Activated CD4-positive, alpha-beta T cell treated with anti-CD3 and anti-CD28 coated beads, Interleukin-2, amount 10 ng/mL, durations not matched to agents 24 days and 14 days (primary cell): ENCODE measurements at regions not wholly inside any gene's neighbourhood (a gene's known extent, or its start where the extent isn't known, plus 50 kb on each side); places are given as distances from the start of the nearest gene placed in this dataset.
"Not testable (repeated sequence)": the region's sequence is repeated elsewhere in the genome, so short reads cannot be mapped to it uniquely, and the experiment has no call there.

ENCODE experiments used
- DNase-seq: peaks from one replicate; pipeline ENCODE4 v3.0.0; 2022
- H3K27ac Mint-ChIP-seq: one replicate; pipeline ENCODE4 v1.8.0; 2022; ENCODE audit warnings: mild to moderate bottlenecking, mixed read lengths
- H3K27me3 Mint-ChIP-seq: one replicate; pipeline ENCODE4 v1.8.0; 2022; ENCODE audit warnings: mixed read lengths
- H3K36me3 Mint-ChIP-seq: one replicate; pipeline ENCODE4 v1.8.0; 2022; ENCODE audit warnings: low read depth, mild to moderate bottlenecking, mixed read lengths
- H3K4me1 Mint-ChIP-seq: one replicate; pipeline ENCODE4 v1.8.0; 2021; ENCODE audit warnings: mixed read lengths
- H3K4me3 Mint-ChIP-seq: one replicate; pipeline ENCODE4 v1.8.0; 2022; ENCODE audit warnings: mild to moderate bottlenecking, moderate library complexity, mixed read lengths
- H3K9me3 Mint-ChIP-seq: one replicate; pipeline ENCODE4 v1.8.0; 2021; ENCODE audit warnings: mixed read lengths
- intact Hi-C: fragments of 100-400 bp; cut with micrococcal nuclease; formaldehyde crosslinking; loops from one replicate; pipeline ENCODE4 v1.15.1; 2023

DNA sequence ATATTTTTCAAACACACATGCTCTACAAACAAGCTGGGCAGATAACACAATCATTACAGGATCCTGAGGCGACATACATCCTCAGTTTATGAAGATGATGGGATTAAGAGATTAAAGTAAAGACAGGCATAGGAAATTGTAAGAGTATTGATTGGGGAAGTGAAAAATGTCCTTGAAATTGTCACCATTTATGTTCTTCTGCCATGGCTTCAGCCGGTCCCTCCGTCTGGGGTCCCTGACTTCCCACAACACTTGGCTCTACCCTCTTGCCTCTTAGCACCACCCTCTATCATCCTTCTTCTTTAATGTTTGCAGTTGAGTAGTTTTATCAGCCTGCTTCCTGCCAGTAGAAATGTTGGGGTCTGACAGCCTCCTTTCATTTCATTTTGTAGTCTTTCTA lies 244.4 kb downstream of the DAD1 start:
- no peaks in the 10 kb centered on the region for H3K4me1 Mint-ChIP-seq
- DNase-seq = no peak
- H3K9me3 Mint-ChIP-seq = no peaks in the 10 kb centered on the region
- no peak overlapping the region for H3K4me3 Mint-ChIP-seq
- no peaks in the 10 kb centered on the region for H3K27me3 Mint-ChIP-seq
- no peaks in the 10 kb centered on the region for H3K36me3 Mint-ChIP-seq
- H3K27ac Mint-ChIP-seq = no peak overlapping the region
- intact Hi-C loops = no loop called here

GRCh38 chr14:22344209-22344608 lies 244.8 kb downstream of the DAD1 start:
- H3K4me1 Mint-ChIP-seq, H3K27me3 Mint-ChIP-seq, H3K27ac Mint-ChIP-seq, intact Hi-C loops, DNase-seq, H3K36me3 Mint-ChIP-seq, H3K4me3 Mint-ChIP-seq, H3K9me3 Mint-ChIP-seq: not testable (repeated sequence)

- Mint-ChIP-seq H3K9me3 (no peaks in the 10 kb centered on the region), H3K36me3 (no peaks in the 10 kb centered on the region), H3K27me3 (no peaks in the 10 kb centered on the region), H3K4me3 (no peak overlapping the region), H3K27ac (no peak overlapping the region), H3K4me1 (no peaks in the 10 kb centered on the region)
- DNase-seq = no peak
- intact Hi-C loops = no loop called here
Measured at GRCh38 chr14:22341049-22341448, 248.0 kb downstream of the DAD1 start.

DNA sequence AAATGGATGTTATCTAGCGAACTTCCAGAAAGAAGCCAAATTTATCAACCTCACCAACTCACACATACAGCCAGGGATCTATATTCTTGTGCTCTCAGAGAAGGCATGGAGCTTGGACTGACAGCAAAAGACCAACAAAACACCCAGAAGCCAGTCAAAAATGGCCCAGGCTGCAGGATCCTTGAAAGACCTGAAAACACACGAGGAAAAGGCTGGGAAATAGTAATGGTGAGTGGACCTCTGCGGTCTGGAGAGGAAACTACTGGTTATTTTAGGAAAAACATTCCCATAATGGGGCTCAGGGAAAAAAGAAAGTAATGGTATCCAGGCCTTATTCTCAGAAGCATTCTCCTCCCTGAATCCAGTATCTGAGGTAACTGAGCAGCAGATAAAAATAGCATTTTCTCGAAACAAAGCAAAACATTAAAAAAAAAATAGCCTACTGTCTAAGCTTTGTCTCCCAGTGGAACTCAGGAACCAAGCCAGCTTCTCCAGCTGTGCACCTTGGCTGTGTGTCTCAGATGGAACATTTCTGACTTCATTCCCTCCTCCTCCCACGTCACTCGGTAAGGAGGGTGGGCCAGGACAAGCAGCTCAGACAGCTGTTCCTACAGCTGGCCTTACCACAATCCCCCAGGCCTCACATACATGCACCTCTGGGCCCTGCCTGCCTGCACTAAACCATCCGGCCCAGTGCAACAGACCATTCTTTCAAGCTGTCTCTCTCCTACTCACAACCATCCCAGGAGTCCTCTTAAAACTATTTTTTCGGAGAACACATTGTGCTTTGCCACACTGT lies 249.9 kb downstream of the DAD1 start:
- H3K9me3 Mint-ChIP-seq = no peaks in the 10 kb centered on the region
- H3K4me3 Mint-ChIP-seq = no peak overlapping the region
- H3K27ac Mint-ChIP-seq = no peak overlapping the region
- no peaks in the 10 kb centered on the region for H3K36me3 Mint-ChIP-seq
- DNase-seq = no peak
- intact Hi-C loops = no loop called here
- H3K27me3 Mint-ChIP-seq = no peaks in the 10 kb centered on the region
- H3K4me1 Mint-ChIP-seq = no peaks in the 10 kb centered on the region

DNA sequence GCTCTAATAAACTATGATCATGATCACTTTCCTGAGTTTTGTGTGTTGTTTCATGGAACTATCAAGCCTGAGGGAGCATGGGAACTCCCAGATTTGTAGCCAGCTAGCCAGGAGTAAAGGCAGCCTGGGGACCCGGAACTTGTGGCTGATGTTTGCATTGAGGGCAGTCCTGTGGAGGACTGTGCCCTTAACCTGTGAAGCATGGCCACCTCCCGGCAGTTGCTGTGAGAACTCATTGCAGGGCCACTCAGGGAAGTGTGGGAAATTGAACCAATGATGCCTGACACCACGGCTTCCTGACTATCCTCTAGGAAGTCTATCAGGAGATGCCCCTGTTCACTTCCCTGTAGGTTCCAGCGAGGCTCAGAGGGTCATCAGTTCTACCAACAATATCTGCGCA lies 250.6 kb downstream of the DAD1 start:
- no peaks in the 10 kb centered on the region for H3K36me3 Mint-ChIP-seq
- intact Hi-C loops = no loop called here
- H3K27ac Mint-ChIP-seq = no peak overlapping the region
- H3K9me3 Mint-ChIP-seq = no peaks in the 10 kb centered on the region
- no peaks in the 10 kb centered on the region for H3K27me3 Mint-ChIP-seq
- H3K4me3 Mint-ChIP-seq = no peak overlapping the region
- no peak for DNase-seq
- H3K4me1 Mint-ChIP-seq = no peaks in the 10 kb centered on the region

DNA sequence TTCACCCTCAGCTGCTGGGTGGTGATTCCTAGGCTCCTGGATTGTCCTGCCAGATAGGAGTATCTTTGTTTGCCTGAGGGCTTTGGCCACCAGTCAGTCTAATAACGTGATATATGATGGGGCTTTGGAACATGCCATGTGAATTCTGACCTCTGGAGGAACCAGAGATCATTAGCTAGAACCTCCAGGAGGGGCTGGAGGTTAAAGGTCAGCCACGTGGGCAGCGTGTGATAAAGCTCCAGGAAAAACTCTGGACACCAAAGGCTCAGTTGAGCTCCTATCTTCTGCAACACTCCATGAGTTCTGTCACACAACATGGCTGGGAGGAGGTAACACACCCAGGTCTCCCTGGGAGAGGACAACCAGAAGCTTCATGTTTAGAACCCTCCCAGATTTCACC lies 251.1 kb downstream of the DAD1 start:
- Mint-ChIP-seq H3K4me3 (no peak overlapping the region), H3K27me3 (no peaks in the 10 kb centered on the region), H3K36me3 (no peaks in the 10 kb centered on the region), H3K4me1 (no peaks in the 10 kb centered on the region), H3K27ac (no peak overlapping the region), H3K9me3 (no peaks in the 10 kb centered on the region)
- DNase-seq = no peak
- intact Hi-C loops = no loop called here

DNA sequence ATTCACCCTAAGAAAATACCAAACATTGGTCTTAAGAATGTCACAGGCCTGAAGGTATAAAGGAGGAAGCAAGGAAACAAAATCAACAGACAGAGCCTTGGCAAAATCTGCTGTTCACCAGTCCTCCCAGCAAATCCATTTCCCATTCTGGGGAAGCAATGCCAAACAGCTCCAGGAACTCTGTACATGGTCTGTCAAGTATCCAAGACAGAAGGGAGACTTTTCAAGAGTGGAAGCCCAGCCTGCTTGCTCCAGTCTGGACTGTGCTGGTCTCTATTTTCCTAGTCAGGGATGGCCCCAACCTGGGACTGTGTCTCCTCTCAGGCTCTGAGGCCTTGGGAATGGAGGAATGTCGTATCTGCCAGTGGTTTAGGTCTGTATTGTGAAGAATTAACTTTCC lies 251.5 kb downstream of the DAD1 start:
- Mint-ChIP-seq H3K4me1 (no peaks in the 10 kb centered on the region), H3K27me3 (no peaks in the 10 kb centered on the region), H3K27ac (no peak overlapping the region), H3K9me3 (no peaks in the 10 kb centered on the region), H3K36me3 (no peaks in the 10 kb centered on the region), H3K4me3 (no peak overlapping the region)
- no peak for DNase-seq
- intact Hi-C loops = no loop called here

GRCh38 chr14:22336031-22336430 lies 253.0 kb downstream of the DAD1 start:
- H3K4me1 Mint-ChIP-seq = no peaks in the 10 kb centered on the region
- H3K9me3 Mint-ChIP-seq = no peaks in the 10 kb centered on the region
- no peaks in the 10 kb centered on the region for H3K27me3 Mint-ChIP-seq
- intact Hi-C loops = no loop called here
- no peaks in the 10 kb centered on the region for H3K36me3 Mint-ChIP-seq
- DNase-seq = no peak
- no peak overlapping the region for H3K4me3 Mint-ChIP-seq
- no peak overlapping the region for H3K27ac Mint-ChIP-seq

DNA sequence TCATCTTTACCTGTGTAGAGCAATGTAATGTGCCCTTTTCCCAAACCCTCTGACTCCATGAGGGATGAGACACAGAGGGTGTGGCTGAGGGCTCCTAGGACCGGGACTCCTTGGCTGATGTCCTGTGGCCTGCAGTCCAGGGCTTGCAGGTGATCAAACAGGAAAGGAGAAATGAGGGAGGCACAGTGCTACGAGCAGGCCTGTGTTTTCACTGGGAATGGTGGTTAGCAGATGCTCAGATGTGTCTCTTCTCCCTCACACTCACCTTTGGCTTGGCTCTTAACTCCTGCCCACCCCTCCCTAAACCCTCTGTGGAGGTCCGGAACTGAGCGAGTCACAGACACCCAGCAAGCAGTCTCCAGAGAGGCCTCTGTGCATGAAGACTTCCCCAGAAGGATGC lies 254.4 kb downstream of the DAD1 start:
- H3K27ac Mint-ChIP-seq = no peak overlapping the region
- no peaks in the 10 kb centered on the region for H3K4me1 Mint-ChIP-seq
- DNase-seq = no peak
- H3K36me3 Mint-ChIP-seq = no peaks in the 10 kb centered on the region
- no peak overlapping the region for H3K4me3 Mint-ChIP-seq
- intact Hi-C loops = no loop called here
- no peaks in the 10 kb centered on the region for H3K9me3 Mint-ChIP-seq
- H3K27me3 Mint-ChIP-seq = no peaks in the 10 kb centered on the region

DNA sequence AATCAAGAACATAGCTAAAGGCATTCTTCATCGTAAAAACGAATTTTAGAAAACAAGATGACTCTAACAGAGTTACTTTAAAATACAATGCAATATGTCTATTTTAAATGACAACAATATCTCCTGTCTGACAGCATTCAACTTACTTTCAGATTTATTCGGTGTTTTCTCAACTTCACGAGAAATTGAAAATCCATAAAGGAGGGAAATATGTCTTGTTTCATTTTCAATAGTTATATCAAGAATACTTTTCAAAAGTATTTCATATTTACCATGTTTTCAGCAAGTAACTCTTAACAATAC lies 254.8 kb downstream of the DAD1 start:
- Mint-ChIP-seq H3K36me3 (no peaks in the 10 kb centered on the region), H3K4me1 (no peaks in the 10 kb centered on the region), H3K4me3 (no peak overlapping the region), H3K27ac (no peak overlapping the region), H3K27me3 (no peaks in the 10 kb centered on the region), H3K9me3 (no peaks in the 10 kb centered on the region)
- DNase-seq = no peak
- intact Hi-C loops = no loop called here

DNA sequence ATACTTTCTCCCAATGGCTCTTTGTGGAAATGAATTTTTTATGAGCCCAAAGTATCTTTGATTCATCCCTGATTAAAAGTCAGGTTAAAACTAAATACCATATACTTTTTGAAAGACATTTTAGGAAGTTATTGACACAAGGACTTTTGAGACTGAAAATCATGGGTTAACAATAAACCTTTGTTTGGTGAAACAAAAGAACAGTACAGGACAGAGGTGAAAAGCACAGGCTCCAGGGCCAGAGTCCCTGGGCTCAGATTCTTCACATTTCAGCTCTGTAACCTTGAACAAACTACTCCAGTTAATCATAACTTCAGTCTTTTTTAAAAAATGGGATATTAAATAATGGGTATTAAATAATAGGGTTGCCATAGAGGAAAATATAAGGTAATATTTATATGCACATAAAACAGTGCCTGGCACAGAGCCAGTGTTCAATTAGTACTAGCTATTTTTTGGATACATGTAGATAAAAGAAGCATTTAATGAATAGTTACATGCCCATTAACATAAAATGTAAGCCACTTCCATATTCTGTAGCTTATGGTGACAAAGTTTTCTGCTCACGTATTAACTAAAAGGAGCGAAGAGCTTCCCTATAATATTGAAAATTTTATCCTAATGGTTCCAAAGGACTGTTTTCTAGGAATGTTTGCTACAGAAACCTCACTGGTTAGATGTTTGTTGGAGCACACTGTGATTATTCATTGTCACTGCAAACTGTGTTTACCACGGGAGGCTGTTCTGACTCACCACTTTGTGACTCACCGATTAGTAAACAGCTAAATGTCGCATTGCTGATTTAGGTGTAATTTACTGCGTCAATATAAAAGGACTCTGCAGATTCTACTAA lies 255.4 kb downstream of the DAD1 start:
- no peak overlapping the region for H3K4me3 Mint-ChIP-seq
- intact Hi-C loops = no loop called here
- no peaks in the 10 kb centered on the region for H3K36me3 Mint-ChIP-seq
- no peaks in the 10 kb centered on the region for H3K4me1 Mint-ChIP-seq
- no peaks in the 10 kb centered on the region for H3K27me3 Mint-ChIP-seq
- no peak for DNase-seq
- H3K27ac Mint-ChIP-seq = no peak overlapping the region
- no peaks in the 10 kb centered on the region for H3K9me3 Mint-ChIP-seq

DNA sequence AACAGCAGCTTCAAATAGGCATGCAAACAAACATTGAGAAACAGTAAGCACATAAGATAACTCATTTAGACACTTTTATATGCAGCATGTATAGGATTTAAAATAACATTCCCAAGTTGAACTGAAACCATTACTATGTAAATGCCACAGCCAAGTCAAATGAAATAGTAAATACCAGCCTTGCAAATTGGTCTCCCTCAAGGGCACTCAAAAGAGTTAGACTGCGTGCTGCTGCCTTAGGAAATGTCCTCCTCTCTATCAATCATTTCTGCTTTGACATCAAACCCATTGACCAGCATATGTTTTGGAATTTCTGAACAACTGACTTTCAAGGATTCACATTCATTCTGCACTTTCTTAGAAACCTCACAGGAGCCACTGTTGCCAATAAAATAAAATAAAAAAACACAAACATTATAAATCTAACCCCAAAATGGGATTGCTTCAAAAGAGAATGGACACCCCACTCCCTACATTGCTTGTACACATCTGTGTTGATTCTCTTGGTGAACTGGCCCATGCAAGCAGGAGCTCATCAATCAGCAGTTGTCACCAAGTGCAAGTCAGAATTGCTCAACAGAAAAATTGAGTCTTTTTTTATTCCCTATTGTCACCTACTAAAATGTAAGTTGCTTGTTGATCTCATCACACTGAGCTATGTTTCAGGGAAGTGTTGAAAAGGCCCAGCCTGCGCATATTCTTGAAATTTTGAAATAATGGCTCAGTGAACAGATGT lies 256.2 kb downstream of the DAD1 start:
- Mint-ChIP-seq H3K27ac (no peak overlapping the region), H3K36me3 (no peaks in the 10 kb centered on the region), H3K4me1 (no peaks in the 10 kb centered on the region), H3K27me3 (no peaks in the 10 kb centered on the region), H3K9me3 (no peaks in the 10 kb centered on the region), H3K4me3 (no peak overlapping the region)
- intact Hi-C loops = no loop called here
- DNase-seq = no peak

GRCh38 chr14:22329371-22329770 lies 259.7 kb downstream of the DAD1 start:
- Mint-ChIP-seq H3K4me3 (no peak overlapping the region), H3K27me3 (no peaks in the 10 kb centered on the region), H3K36me3 (no peaks in the 10 kb centered on the region), H3K9me3 (no peaks in the 10 kb centered on the region), H3K27ac (no peak overlapping the region), H3K4me1 (no peaks in the 10 kb centered on the region)
- DNase-seq = no peak
- intact Hi-C loops = no loop called here

- no peak for DNase-seq
- Mint-ChIP-seq H3K9me3 (no peaks in the 10 kb centered on the region), H3K27ac (no peak overlapping the region), H3K4me3 (no peak overlapping the region), H3K4me1 (no peaks in the 10 kb centered on the region), H3K27me3 (no peaks in the 10 kb centered on the region), H3K36me3 (no peaks in the 10 kb centered on the region)
- intact Hi-C loops = no loop called here
Measured at GRCh38 chr14:22325676-22326400, 263.2 kb downstream of the DAD1 start.
